RWPE2 (cell line): ENCODE measurements at regions not wholly inside any gene's neighbourhood (a gene's known extent, or its start where the extent isn't known, plus 50 kb on each side); places are given as distances from the start of the nearest gene placed in this dataset.

ENCODE experiments used
- ATAC-seq: fragments of 200-7000 bp; cut with Tn5 transposase; 3 replicates; pipeline ENCODE4 v1.9.1; 2021; ENCODE audit warnings: low read depth
- DNase-seq: peaks from one replicate; pipeline ENCODE4 v3.0.0-alpha.2; 2020; ENCODE audit warnings: low spot score
- H3K27ac ChIP-seq: fragments of 450-650 bp; 2 replicates; pipeline ENCODE4 v1.5.1; 2017; ENCODE audit warnings: mild to moderate bottlenecking; ENCODE audit not compliant: poor library complexity, severe bottlenecking
- H3K27me3 ChIP-seq: fragments of 250-450 bp; sonication (Bioruptor Pico); 2 replicates; pipeline ENCODE4 v1.5.1; 2021; ENCODE audit warnings: mild to moderate bottlenecking, moderate library complexity; ENCODE audit not compliant: insufficient read depth, poor library complexity, severe bottlenecking
- H3K36me3 ChIP-seq: fragments of 250-450 bp; sonication (Bioruptor Pico); 2 replicates; pipeline ENCODE4 v1.5.1; 2020; ENCODE audit warnings: low read depth, mild to moderate bottlenecking, moderate library complexity
- H3K4me1 ChIP-seq: fragments of 250-450 bp; sonication (Bioruptor Pico); 2 replicates; pipeline ENCODE4 v1.5.1; 2021; ENCODE audit warnings: mild to moderate bottlenecking, moderate library complexity; ENCODE audit not compliant: insufficient read depth, poor library complexity, severe bottlenecking
- H3K4me3 ChIP-seq: fragments of 250-450 bp; sonication (Bioruptor Pico); 2 replicates; pipeline ENCODE4 v1.5.1; 2021; ENCODE audit warnings: mild to moderate bottlenecking, moderate library complexity; ENCODE audit not compliant: severe bottlenecking
- H3K9me3 ChIP-seq: fragments of 250-450 bp; sonication (Bioruptor Pico); 2 replicates; pipeline ENCODE4 v1.5.1; 2021; ENCODE audit warnings: mild to moderate bottlenecking, moderate library complexity; ENCODE audit not compliant: severe bottlenecking
- TF ChIP-seq, protein P1 (sequence below): fragments of 450-650 bp; IDR thresholded peaks from one replicate; pipeline ENCODE4 v1.5.1; 2017; ENCODE audit warnings: mild to moderate bottlenecking, moderate library complexity; ENCODE audit not compliant: poor library complexity, severe bottlenecking

DNA sequence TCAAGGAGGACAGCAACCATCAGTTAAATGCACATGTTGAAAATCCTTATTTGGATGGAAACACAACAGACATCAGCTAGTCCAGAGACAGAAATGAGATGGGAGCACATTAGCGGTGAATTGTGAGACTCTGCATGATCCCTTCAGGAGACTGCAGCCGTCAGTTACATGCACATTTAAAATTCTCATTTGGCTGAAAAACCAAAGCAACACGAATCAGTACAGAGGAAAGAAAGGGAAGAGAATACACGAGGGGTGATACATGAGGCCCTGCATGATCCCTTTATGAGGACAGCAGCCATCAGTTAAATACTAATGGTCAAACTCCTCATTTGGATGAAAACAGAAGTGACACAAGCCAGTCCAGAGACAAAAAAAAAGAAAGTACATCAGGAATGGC is 123.4 kb downstream of the PTPRS start:
- Histone ChIP-seq H3K36me3 (no peaks in the 10 kb centered on the region), H3K27ac (no peak overlapping the region), H3K9me3 (no peaks in the 10 kb centered on the region), H3K4me3 (no peak overlapping the region), H3K27me3 (no peaks in the 10 kb centered on the region), H3K4me1 (no peaks in the 10 kb centered on the region)
- ATAC-seq, result no peak
- DNase-seq, result no peak
- TF ChIP-seq, protein P1, sequence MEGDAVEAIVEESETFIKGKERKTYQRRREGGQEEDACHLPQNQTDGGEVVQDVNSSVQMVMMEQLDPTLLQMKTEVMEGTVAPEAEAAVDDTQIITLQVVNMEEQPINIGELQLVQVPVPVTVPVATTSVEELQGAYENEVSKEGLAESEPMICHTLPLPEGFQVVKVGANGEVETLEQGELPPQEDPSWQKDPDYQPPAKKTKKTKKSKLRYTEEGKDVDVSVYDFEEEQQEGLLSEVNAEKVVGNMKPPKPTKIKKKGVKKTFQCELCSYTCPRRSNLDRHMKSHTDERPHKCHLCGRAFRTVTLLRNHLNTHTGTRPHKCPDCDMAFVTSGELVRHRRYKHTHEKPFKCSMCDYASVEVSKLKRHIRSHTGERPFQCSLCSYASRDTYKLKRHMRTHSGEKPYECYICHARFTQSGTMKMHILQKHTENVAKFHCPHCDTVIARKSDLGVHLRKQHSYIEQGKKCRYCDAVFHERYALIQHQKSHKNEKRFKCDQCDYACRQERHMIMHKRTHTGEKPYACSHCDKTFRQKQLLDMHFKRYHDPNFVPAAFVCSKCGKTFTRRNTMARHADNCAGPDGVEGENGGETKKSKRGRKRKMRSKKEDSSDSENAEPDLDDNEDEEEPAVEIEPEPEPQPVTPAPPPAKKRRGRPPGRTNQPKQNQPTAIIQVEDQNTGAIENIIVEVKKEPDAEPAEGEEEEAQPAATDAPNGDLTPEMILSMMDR, result no peak

DNA sequence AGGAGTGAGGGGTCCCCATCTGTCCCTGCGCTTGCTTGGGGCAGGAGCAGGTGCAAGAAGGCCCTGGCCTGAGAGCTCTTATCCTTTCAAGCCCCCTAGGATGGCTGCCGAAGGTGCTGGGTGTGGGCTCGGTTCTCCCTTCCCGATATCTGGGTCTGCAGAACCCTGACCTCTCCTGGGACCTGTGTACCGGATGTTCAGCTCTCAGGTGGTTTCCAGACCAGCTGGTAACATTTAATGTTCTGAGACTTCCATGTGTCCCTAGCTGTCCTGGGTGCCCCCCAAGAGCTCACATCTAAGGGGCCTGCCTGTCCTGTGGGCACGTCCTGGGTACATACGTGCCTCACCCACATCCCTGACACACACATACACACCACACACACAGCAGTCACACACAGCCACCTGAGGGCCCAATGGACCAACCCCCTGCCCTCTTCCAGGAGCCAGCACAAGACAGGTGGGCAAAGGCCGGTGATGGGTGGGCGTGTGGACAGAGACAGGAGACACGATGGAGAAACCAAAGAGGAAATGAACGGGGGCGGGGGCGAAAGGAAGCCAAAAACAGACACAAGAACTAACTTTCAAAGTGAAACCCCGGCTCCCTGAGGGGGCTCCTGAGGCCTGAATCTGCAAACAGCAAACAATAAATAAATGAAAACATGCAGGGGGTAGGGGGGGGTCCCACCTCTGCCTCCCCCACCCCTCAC is 124.3 kb downstream of the PTPRS start:
- Histone ChIP-seq H3K27ac (no peak overlapping the region), H3K36me3 (0 out of 2 replicates have a peak, but pooled peaks cover under 1% of the 10 kb centered on the region), H3K4me3 (no peak overlapping the region), H3K27me3 (no peaks in the 10 kb centered on the region), H3K9me3 (no peaks in the 10 kb centered on the region), H3K4me1 (no peaks in the 10 kb centered on the region)
- TF ChIP-seq, protein P1, result no peak
- DNase-seq (no peak), ATAC-seq (no peak)

DNA sequence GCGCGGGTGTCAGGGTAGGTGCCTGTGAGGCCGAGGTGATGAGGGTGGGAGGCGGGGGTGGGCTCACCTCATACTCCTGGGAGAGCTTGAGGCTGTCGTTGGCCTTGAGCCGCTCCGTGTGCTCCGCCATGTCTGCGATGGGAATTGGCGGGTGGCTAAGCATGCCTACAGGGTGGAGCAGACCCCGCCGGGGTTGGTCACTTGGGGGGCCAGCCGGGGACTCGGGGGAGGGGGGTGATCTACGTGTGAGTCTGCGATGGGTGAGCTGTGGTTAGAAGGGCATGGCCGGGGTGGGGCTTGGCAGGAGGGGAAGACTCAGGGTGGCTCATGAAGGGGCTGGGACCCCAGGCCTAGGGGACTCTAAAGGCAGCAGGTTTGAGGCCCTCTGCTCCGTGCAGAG is 125.2 kb downstream of the PTPRS start:
- Histone ChIP-seq H3K27ac (no peak overlapping the region), H3K36me3 (0 out of 2 replicates have a peak, but pooled peaks cover 4% of the 10 kb centered on the region), H3K27me3 (no peaks in the 10 kb centered on the region), H3K9me3 (no peaks in the 10 kb centered on the region), H3K4me1 (no peaks in the 10 kb centered on the region), H3K4me3 (no peak overlapping the region)
- TF ChIP-seq, protein P1, result no peak
- no peak for DNase-seq
- ATAC-seq, result no peak

DNA sequence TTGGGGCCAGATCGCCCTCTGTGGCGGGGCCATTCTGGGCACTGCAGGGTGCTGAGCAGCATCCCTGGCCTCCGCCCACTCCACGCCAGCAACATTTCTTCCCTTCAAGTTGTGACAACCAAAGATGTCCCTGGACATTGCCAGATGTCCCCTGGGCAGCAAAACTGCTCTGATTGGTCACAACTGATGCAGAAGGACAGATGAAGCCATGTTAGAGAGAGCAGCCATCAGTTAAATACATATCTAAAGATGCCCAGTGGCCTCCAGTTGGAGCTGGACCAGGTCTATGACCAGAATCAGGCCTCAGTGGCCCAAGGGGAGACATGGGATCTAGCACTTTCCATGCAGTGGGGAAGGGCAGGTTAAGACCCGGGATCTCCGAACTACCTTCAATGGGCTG is 125.7 kb downstream of the PTPRS start:
- Histone ChIP-seq H3K4me3 (no peak overlapping the region), H3K27me3 (no peaks in the 10 kb centered on the region), H3K9me3 (no peaks in the 10 kb centered on the region), H3K4me1 (no peaks in the 10 kb centered on the region), H3K27ac (no peak overlapping the region), H3K36me3 (0 out of 2 replicates have a peak, but pooled peaks cover 4% of the 10 kb centered on the region)
- ATAC-seq (no peak), DNase-seq (no peak)
- TF ChIP-seq, protein P1, result no peak

DNA sequence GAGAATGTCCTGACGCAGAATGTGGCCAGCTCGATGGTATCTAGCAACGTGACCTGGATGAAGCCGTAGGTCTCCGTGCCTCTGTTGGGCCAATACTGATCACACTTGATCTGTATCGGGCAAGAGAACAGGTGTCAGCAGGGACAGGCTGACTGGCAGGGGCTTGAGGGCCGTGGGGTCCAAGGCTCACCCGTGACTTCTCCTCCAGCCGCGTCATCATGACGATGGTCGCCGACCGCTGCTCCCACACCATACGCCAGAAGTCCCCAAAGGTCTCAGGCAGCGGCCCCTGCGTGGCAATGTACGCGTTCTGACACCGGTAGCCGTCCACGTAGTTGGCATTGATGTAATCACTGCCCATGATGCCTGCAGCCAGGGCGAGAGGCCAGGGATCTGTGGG is 126.2 kb downstream of the PTPRS start:
- Histone ChIP-seq H3K4me3 (no peak overlapping the region), H3K27ac (no peak overlapping the region), H3K27me3 (no peaks in the 10 kb centered on the region), H3K4me1 (no peaks in the 10 kb centered on the region), H3K36me3 (0 out of 2 replicates have a peak, but pooled peaks cover 4% of the 10 kb centered on the region), H3K9me3 (no peaks in the 10 kb centered on the region)
- ATAC-seq, result no peak
- DNase-seq, result no peak
- TF ChIP-seq, protein P1, result no peak
